GM19467 (cell line): ENCODE measurements at regions not wholly inside any gene's neighbourhood (a gene's known extent, or its start where the extent isn't known, plus 50 kb on each side); places are given as distances from the start of the nearest gene placed in this dataset.
"Not testable (repeated sequence)": the region's sequence is repeated elsewhere in the genome, so short reads cannot be mapped to it uniquely, and the experiment has no call there.

Source experiments
- ATAC-seq: cut with Tn5 transposase; IDR thresholded peaks from one replicate; pipeline ENCODE4 v1.9.1; 2021; ENCODE audit warnings: mild to moderate bottlenecking, moderate library complexity; ENCODE audit not compliant: unreplicated experiment

GRCh38 chr21:15454931-15455330 lies 274.9 kb upstream of the USP25 start:
- ATAC-seq: not testable (repeated sequence)

GRCh38 chr21:15455819-15456462 lies 273.8 kb upstream of the USP25 start:
- ATAC-seq: no peak

DNA sequence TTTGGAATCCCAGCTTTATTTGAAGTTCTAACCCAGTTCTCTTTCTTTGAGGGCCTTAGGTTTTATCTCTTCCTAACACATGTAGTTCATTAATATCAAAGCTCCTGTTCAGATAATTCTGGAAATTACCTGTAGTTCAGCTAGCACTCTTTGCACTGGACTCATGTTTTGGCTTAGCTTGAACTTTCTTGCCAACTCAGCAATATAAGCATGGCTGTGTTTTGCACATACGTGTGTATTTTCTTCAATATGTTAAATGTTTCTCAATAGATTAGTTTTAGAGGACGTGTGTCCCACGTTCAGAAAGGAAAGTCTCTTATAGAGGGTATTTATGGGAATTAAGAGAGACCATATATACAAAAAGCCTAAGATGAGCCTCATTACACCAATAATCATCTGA lies 271.8 kb upstream of the USP25 start:
- no peak for ATAC-seq

DNA sequence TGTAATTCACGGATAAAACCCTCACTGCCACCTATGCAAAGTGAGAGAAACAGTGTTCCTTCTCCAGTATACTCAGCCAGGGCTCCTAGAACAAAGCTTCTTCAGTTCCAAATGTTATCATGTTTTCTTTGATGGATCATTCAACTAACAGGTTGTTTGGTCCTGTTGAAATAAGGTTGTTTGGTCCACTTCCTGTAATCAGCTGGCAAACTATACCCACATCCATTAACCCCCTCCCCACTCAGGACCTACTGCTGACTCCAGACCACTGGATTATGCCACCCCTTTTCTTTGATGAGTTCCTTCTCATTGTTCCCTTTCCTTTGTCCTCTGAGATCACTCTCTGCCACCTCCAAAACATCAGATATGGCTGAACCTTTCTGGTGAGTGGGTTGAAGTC lies 267.7 kb upstream of the USP25 start:
- ATAC-seq: no peak

DNA sequence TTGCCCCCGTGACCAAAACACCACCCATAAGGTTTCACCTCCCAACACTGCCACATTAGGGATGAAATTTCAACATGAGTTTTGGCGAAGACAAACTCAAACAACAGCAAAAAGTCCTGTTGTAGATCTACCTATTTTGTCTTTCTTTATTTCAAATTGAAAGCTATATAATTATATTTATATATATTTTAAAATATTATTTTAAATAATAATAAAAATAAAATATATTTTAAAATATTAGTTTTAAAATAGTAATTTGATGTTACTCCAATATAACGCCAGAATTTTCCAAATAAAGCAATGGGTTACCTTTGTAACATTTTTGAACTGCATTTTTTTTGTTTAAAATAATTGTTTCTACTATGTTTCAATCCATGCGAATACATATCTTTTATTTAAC lies 263.5 kb upstream of the USP25 start:
- ATAC-seq: no peak

- ATAC-seq: no peak
Observed at GRCh38 chr21:15468368-15468767, 261.4 kb upstream of the USP25 start.

DNA sequence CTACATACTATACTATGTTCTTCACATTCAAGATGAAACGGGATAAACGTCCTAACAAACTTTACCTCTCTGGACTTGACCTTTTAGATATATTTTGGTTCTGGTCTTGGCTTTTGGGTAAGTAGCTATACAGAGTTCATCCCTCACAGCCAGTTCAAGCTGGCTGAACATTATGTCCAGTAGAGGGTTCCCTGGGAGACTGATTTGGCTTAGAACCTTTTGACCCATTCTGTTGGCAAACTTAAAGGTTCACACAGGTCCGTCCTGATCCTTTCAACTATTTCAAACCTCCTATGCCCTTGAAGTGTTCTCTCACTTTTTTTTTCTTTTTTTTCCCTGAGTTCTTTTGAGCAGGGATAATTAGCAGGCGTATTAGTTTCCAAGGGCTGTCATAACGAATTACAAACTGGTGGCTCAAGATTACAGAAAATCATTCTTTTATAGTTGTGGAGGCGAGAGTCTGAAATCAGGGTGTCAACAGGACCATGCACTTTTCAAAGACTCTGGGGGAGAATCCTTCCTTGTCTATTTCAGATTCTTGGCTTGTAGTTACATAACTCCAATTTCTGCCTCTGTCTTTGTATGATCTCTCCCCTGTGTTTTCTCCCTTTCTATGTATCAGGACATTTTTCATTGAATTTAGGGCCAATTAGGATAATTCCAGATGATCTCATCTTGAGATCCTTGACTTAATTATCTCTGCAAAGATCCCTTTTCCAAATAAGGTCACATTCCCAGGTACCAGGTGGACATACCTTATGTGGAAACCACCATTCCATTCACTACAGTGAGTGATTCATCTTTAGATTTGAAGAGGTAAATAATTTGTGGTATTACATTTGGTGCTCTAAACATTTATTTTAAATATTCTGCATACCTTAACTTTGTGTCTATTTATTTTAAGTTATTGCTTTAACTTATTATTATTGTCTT lies 257.4 kb upstream of the USP25 start:
- ATAC-seq: no peak

DNA sequence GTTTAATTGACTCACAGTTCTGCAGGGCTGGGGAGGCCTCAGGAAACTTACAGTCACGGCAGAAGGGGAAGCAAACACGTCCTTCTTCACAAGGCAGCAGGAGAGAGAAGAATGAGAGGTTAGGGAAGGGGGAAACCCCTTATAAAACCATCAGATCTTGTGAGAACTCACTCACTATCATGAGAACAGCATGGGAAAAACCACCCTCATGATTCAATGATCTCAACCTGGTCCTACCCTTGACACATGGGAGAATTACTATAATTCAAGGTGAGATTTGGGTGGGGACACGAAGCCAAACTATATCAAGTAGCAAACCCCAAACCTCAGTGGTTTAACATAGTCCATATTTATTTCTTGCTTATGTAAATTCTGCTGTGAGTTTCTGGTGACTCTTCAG lies 252.0 kb upstream of the USP25 start:
- ATAC-seq: not testable (repeated sequence)

GRCh38 chr21:15480160-15480559 lies 249.6 kb upstream of the USP25 start:
- ATAC-seq: no peak

DNA sequence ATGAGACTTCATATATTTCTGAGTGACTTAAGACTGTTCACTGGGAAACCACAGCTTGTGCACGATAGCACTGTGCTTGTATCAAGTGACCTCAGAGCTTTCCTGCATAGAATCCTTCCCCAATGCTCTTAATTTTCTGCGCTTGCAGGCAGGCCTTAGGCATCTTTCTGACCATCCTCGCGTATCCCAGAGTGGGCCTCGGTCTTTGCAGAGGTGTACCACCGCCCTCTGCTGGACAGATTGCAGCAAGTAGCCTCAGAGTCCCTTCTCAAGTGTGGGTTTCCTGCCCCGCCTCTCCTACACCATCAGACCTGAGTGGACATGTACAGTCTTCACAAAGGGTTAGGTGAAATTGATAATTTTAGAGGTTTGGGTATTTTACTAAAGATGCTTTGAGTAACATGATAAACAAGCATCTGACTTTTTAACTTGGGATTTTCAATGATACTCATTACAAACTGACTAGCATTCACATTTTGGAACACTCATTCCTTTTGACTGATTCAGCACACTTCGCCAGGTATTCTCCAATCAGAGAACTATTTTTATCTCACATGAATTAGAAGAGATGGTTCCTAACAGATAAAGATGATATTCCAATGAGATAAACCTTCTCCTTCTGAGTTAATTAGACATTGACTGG lies 246.5 kb upstream of the USP25 start:
- peak; percentile 96 for ATAC-seq

DNA sequence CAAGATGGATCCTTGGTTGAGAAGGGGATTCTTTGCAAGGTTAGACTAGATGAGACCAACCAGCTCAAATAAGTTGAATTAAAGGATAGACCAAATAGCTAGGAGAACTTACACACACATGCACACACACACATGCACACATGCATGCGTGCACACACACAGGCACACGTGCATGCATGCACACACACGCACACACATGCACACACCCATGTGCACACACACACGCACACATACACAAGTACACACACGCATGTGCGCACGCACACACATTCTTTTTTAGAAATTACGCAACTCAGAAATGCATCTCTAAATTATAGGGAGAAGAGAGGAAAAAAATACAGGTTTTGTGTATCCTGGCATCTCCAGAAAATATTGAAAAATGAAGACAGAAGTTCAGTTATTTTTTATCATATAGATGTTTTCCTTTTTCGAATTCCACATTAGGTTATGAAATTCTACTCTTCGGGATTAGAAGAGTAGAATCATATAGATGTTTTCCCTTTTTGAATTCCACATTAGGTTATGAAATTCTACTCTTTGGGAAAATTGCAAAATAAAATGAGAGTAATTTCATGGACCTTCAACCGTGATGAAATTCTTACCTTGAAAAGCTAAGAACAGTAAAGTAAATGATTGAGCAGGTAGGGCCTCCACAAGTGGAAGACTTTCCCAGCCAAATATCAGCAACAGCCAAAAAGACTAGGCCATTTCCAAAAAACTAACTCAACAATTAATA lies 243.2 kb upstream of the USP25 start:
- no peak for ATAC-seq

DNA sequence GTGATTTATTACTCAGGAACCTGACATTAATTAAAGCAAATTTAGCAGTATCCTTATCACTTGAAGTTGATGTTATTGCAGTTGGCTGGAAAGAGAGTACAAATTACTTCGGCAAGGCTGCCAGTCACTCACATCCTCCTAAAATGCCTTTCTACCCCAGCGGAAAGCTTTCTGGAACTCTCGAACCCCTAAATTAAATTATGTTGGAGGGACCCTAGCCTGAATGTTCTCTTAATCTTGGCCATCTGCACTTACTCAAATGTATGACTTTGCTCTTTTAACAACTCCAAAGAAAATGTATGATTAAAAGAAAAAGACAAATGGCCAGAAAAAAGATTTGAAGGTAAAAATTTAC lies 242.6 kb upstream of the USP25 start:
- ATAC-seq: no peak

DNA sequence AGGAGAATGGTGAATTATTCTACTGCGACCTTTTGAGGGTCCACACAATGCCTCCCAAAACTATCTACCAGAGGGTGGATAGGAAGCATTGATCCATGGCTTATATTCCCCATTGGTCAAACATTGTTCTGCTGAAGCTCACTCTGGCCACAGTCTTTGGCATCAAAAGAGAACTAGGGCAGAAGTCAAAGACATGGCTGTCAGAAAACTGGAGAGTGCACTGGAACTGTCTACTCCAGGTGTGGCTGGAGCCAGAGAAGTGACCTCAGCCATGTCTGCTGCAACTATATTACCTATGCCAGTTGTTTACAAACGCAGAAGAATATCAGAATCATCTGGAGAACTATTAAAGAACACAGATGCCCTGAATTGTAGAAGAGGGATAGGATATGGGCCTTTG lies 238.7 kb upstream of the USP25 start:
- no peak for ATAC-seq

DNA sequence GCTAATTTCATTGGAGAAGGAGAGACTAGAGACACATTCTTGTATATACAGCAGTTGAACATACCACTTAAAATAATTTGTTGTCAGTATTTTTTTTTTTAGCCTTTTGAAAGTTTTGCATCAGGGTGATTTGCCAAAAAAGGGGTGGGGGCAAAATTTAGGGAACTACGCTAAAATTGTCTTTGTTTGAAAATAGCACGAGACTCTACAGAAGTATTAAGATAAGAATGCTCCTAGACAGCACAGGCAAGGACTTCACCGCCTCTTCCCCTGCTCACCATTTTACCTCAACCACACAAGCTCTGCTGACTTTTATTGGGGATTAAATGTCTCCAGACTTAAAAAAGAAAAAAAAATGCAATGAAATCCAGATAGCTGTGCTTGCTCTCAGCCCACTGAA lies 236.1 kb upstream of the USP25 start:
- no peak for ATAC-seq

GRCh38 chr21:15494481-15494880 lies 235.3 kb upstream of the USP25 start:
- no peak for ATAC-seq

DNA sequence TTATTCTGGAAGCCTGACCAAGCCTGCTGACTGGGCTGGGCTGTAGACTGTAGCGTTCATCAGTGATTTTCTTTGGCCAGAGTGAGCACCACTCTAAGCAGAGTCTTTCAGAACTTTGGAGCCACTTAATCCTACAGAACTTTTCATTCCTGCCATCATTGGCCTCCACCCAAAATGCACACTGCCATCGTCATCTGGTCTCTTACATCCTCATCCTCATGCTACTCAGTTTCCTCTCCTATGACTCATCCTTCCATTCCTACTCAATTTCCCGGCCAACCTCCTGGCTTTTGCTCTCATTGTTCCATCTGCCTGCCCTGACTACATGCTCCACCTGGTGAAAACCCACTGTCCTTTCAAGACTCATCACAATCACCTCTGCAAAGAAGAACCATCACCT lies 233.8 kb upstream of the USP25 start:
- ATAC-seq: no peak

- no peak for ATAC-seq
Observed at GRCh38 chr21:15496911-15497310, 232.9 kb upstream of the USP25 start.

GRCh38 chr21:15498455-15498854 lies 231.3 kb upstream of the USP25 start:
- no peak for ATAC-seq

DNA sequence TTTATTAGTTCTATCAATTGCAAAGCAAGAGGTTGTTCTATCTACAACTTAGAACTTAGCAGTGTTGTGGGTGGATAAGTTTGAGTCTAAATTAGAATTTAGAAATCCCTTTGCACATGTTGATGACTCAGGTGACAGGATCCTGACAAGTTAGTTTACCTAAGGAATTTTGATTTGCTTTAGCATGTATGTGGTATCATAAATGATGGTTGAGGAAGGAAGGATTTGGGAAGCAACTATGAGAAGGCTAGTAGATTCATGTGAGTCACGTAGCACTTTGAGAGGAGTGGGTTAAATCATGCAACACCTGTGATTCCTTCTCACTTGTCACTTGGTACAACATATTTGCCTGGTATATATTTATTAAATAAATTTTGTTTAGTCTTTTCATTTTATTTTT lies 223.7 kb upstream of the USP25 start:
- ATAC-seq: no peak

DNA sequence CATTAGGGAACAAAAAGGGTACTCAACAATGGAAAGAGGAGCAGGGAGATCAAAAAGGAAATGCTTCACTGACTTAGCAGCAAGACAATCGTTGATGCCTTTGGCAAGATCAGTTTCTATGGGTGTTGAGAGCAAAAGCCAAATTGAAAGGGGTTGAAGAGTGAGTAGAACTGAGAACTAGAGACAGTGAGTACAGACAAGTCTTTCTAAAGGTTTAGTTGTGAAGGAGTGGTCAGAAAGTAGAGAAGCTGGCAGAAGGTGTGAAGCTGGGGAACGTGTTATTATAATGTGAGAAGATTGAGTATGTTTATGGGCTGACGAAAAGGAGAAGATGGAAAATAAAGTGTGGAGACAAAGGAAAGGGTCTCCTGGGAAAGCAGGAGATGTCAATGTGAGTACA lies 221.2 kb upstream of the USP25 start:
- ATAC-seq: no peak
